GM21619 (cell line): ENCODE measurements at regions not wholly inside any gene's neighbourhood (a gene's known extent, or its start where the extent isn't known, plus 50 kb on each side); places are given as distances from the start of the nearest gene placed in this dataset.

ENCODE experiments used
- ATAC-seq: cut with Tn5 transposase; IDR thresholded peaks from one replicate; pipeline ENCODE4 v1.9.1; 2021; ENCODE audit not compliant: unreplicated experiment

- ATAC-seq: no peak
Observed at GRCh38 chr16:56140645-56141044, 50.6 kb upstream of the GNAO1 start.

DNA sequence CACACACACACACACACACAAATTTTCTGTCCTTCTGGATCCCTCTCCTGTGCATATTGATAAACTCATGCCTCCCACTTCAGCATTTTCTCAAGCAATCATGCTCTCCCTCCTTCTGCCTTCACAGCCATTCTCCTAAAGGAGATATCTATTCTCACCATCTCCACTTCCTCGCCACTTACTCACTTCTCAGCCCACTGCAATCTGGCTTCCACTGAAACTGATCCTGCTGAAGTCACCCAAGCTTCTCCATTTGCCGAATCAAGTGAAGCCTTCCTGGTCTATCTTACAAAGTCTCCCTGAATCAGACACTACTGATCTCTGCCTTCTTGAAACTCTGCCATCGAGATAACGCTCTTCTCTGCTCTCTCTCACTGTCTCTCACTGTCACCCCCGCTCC is 54.0 kb upstream of the GNAO1 start:
- ATAC-seq: no peak

DNA sequence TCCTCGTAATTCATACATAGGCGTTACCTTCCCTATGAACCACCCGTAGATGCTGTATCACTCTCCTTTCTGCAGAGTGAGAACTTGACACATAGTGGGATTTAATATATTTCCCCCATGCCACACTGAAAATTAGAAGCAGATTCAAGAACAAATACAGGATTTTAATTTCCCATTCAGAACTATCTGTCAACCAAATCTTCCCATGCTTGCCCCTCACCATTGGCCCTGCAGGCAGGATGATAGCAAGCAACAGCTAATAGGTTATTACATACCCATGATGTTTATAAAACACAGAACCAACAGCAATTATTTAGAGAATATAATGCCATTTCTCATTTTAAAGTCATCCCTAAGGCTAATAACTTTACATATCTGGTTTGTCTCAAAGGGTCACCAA is 55.0 kb upstream of the GNAO1 start:
- ATAC-seq: no peak

DNA sequence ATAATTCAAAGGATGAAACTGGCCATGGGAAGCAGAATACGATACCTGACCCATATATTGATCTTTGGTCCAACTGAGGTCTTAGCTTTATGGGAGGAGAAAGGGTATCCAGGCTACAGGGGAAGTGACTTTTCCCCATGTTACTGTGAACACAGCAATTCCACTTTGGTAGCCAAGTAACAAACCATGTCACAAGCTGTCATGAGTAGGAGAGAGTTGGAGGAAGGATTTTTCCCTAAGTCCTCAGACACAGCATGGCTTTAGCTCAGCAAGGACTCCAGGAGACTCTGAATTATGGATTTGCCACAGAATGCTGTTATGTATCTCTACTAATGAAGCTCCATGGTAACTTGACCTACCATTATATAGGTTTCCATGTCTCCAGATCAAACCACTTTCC is 56.5 kb upstream of the GNAO1 start:
- no peak for ATAC-seq

- no peak for ATAC-seq
Observed at GRCh38 chr16:56125922-56126321, 65.4 kb upstream of the GNAO1 start.

GRCh38 chr16:56122251-56122650 is 69.0 kb upstream of the GNAO1 start:
- ATAC-seq: no peak

- ATAC-seq: no peak
Observed at GRCh38 chr16:56121156-56121500, 70.2 kb upstream of the GNAO1 start.

DNA sequence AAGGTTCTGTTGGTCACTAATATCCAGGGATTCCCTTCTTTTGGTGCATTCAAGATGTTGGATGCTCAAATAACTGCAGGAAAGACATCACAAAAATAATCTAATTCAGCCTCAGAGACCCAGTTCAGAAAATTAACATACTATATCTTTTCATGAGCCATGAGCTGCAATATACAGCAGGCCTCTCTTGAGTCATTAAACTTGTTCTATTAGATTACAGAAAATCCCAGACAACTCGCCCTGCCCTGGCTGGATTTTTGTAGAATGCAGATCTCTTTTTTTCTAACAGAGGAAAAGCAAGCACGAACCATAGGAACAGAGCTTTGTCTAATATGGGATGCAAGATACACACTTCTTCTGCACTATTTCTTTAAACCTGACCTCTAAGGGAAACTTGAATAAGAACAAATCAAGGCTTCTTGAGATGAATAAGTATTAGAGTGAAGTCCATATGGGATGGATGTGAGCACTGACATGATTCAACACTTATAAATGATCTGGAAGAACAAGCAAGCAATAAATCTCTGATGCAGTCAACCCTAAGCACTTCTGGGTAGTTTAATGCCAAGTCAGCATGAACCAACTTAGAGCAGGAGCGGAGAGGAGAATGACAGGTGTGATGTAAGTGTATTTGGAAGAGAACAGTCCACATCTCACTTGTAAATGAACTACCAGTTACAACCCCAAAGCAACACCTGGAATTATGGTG is 70.7 kb upstream of the GNAO1 start:
- no peak for ATAC-seq

DNA sequence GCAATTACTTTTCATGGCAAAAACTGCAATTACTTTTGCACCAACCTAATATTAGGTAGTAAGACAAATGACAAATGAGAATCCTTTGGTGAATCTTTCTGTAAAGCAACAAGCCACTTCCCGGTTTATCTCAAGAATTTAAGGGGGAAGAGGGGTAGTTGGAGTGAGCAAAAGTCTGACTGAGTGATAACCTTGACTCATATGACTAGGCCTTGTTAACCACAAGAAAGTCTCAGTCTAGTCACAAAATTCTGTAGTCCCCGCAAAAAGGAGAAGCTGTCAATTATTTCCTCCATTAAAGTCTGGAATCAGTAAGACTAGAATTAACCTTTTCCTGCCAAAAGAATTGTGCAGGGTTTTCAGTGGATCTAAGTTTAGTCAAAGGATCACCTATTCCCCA is 72.2 kb upstream of the GNAO1 start:
- ATAC-seq: no peak

DNA sequence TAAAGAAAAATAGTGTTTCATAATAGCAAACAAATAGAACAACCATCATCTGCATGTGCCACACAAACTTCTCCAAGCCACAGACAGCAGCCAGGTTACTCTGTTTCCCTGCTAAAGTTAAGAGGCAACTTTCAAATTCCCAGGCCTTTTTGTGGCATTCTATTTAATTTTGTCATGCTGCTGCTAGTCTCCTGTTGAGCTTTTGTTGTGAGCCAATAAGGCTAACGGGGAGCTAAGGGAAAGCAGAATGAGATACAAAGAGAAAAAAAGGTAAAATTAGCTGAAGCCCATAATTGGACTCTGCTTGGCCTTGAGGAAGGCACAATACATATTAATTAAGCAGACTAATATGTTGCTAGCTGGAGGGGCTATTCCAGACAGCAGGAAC is 74.7 kb upstream of the GNAO1 start:
- no peak for ATAC-seq

GRCh38 chr16:56115817-56116576 is 75.3 kb upstream of the GNAO1 start:
- ATAC-seq: no peak

DNA sequence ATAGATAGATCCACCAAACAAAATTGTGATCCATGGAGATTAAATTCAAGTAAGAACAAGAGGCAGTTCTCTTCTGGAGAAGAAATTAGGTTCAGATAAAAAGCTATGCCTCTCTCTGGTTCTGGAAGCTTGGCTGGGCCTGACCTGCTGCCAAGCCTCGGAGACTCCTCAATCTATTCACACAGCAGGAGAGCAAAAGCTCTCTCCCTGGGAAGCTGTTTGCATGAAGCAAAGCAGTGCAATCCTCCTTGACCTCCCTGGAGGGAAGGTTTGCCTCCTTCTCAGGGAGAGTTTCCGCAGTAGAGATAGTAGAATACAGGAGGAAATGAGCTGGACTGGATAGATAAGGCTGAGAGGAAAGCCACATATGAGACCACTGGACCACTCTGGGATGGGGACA is 78.1 kb upstream of the GNAO1 start:
- ATAC-seq: no peak

DNA sequence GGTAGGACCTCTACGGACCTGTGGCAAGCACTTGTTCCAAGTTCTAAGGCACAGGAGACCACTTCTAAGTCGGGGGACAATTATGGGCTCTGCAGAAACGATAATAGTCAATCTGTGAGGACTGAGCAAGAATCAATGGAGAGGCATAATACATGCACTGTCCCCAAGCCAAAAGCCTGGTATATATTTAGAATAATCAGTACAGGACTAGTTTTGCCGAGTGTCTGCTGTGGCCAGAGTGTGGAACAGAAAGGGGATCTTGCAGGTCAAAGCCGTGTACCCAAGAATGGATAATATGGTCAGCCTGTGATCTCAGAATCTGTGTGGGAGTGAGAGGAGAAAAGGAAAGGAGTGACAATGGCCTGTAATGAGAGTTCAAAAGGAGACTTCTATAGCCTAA is 80.2 kb upstream of the GNAO1 start:
- no peak for ATAC-seq

DNA sequence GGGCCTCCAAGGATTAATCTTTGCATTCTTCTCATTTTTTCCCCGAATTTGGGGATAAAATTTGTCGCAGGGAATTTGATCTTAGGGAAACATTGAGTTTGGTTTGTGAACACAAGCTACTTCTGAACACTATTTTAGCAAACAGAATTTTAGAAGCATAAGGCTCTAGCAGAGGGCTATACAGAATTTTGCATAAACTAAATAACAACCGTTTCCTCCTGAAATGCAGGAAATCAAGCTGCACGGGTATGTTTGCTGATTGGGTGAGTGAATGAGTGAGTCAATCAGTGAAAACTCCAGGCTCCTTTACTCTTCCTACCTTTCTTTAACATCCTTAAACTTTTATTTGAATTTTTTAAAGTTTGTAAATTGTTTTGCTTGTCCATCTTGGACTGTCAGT is 81.3 kb upstream of the GNAO1 start:
- ATAC-seq: no peak

- no peak for ATAC-seq
Observed at GRCh38 chr16:56109205-56109604, 82.1 kb upstream of the GNAO1 start.

GRCh38 chr16:56108724-56109123 is 82.6 kb upstream of the GNAO1 start:
- no peak for ATAC-seq

- ATAC-seq: no peak
Observed at GRCh38 chr16:56108056-56108471, 83.2 kb upstream of the GNAO1 start.

DNA sequence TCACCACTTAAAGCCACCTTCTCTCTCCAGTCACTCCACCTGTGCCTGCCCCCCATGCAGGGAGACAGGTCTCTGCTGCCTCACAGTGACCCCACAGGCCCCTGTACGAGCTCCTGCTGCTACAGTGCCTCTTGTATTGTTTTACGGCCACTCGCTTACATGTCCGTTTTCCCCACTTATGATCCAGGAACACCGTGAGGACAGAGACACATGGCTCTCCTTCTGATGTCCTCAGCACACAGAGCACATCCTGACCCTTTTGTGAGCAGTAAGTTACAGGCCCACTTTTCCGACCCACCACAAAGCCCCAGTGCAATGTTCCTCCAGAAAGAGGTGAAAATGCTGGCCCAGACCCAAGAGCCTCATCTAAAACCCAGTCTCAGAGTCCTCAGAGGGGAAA is 84.8 kb upstream of the GNAO1 start:
- no peak for ATAC-seq

- ATAC-seq: no peak
Observed at GRCh38 chr16:56102906-56103305, 88.4 kb upstream of the GNAO1 start.

DNA sequence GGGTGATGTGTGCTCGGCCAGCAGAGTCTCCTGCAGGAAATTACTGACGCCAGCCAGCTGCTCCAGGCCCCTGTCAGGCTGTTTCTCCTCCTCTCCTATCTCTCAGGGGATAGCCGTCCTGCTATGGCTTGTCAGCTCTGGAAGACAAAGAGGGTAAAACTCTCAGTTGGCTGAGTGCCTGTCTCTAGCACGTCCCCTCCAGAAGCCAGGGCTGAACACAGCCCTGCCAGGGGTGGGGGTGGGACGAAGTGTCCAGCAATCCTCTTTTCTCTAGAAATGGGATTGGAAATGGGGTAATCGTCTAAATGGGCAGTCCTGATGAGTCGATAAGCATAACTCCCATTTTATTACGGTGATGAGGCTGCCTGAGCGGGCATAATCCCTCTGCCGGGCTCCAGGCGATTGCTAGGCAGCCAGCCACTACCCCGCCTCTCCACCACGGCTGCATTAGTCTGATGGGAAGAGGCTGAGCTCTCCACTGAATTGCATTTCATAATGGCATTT is 89.1 kb upstream of the GNAO1 start:
- no peak for ATAC-seq

DNA sequence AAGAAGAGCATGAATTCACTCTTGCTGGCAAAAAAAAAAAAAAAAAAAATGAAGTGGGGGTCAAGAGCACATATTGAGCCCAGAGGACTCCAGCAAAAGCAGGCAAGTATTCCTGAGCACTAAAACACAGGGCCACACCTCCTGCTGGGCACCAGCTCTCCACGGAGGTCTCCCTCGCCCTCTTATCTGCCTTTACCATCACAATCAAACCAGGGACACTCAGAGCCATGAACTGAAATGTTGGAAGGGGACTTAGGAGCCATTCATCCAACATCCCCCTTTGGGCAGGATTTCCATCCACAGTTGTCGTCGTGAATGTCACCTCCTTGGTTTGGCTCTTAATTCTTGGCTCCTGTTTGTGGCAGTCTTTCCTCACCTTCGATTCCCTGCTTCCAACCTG is 89.8 kb upstream of the GNAO1 start:
- no peak for ATAC-seq

GRCh38 chr16:56097306-56097705 is 94.0 kb upstream of the GNAO1 start:
- no peak for ATAC-seq

GRCh38 chr16:56094231-56094630 is 97.1 kb upstream of the GNAO1 start:
- no peak for ATAC-seq
